IPS-NIHi11 (cell line): ENCODE measurements at regions not wholly inside any gene's neighbourhood (a gene's known extent, or its start where the extent isn't known, plus 50 kb on each side); places are given as distances from the start of the nearest gene placed in this dataset.
A peak's percentile ranks its signal among the peaks of the same experiment; 100 is the strongest.

Experiments used
- DNase-seq: peaks from one replicate; pipeline ENCODE4 v3.0.0; 2012; ENCODE audit warnings: mixed read lengths, low spot score

GRCh38 chr2:8448824-8449556 is 232.9 kb upstream of the ID2 start:
- no peak for DNase-seq

GRCh38 chr2:8451273-8451672 is 230.6 kb upstream of the ID2 start:
- no peak for DNase-seq

GRCh38 chr2:8452296-8452695 is 229.6 kb upstream of the ID2 start:
- no peak for DNase-seq

GRCh38 chr2:8452979-8453903 is 228.6 kb upstream of the ID2 start:
- no peak for DNase-seq

- DNase-seq = no peak
Observed at GRCh38 chr2:8453904-8454302, 228.0 kb upstream of the ID2 start.

- DNase-seq = no peak
Observed at GRCh38 chr2:8454797-8455196, 227.1 kb upstream of the ID2 start.

GRCh38 chr2:8455236-8456150 is 226.4 kb upstream of the ID2 start:
- no peak for DNase-seq

GRCh38 chr2:8456151-8457091 is 225.4 kb upstream of the ID2 start:
- no peak for DNase-seq

GRCh38 chr2:8457092-8457481 is 224.8 kb upstream of the ID2 start:
- DNase-seq = peak; percentile 56

GRCh38 chr2:8457699-8458502 is 224.0 kb upstream of the ID2 start:
- DNase-seq = peak; percentile 41

GRCh38 chr2:8458503-8459459 is 223.1 kb upstream of the ID2 start:
- no peak for DNase-seq

- no peak for DNase-seq
Observed at GRCh38 chr2:8459474-8459873, 222.4 kb upstream of the ID2 start.

GRCh38 chr2:8461341-8461740 is 220.5 kb upstream of the ID2 start:
- DNase-seq = no peak

GRCh38 chr2:8462280-8462679 is 219.6 kb upstream of the ID2 start:
- DNase-seq = no peak

- no peak for DNase-seq
Observed at GRCh38 chr2:8462899-8463648, 218.8 kb upstream of the ID2 start.

- no peak for DNase-seq
Observed at GRCh38 chr2:8465560-8465959, 216.3 kb upstream of the ID2 start.

GRCh38 chr2:8469709-8470493 is 212.0 kb upstream of the ID2 start:
- DNase-seq = no peak
